ENCODE measurements at regions not wholly inside any gene's neighbourhood (a gene's known extent, or its start where the extent isn't known, plus 50 kb on each side); places are given as distances from the start of the nearest gene placed in this dataset.

DNA sequence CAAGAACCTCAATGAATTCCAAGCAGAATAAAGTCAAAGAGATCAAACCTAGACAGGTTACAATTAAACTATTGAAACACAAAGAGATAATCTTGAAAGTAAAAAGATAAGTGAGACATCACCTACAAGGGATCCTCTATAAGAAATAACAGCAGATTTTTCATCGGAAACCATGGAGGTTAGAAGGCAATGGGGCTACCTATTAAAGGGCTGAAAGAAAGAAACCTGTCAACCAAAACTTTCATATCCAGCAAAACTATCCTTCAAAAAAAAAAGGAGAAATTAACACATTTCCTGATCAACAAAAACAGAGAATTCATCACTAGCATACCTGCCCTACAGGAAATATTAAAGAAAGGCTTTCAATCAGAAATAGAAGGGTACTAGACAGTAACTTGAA lies 244.9 kb downstream of the ARHGAP12 start:
- DNase-seq (ENCODE audit: low read depth, low spot score) = no peak
- H3K4me3 ChIP-seq (ENCODE audit: low read depth, low read length) = no peak overlapping the region
- ChIA-PET CTCF (no interaction called here), POLR2A (no interaction called here)
- no peaks in the 10 kb centered on the region for H3K27me3 ChIP-seq (ENCODE audit: control insufficient read depth, insufficient read depth, low read length)
- TF ChIP-seq CTCF (IDR thresholded peaks at IDR 0.05; ENCODE audit: low read depth, low read length) = no peak
- peaks cover 11% of the 10 kb centered on the region for H3K9me3 ChIP-seq (ENCODE audit: control insufficient read depth, insufficient read depth, low read length)
- no peak overlapping the region for H3K27ac ChIP-seq (ENCODE audit: low read depth, low read length)

- DNase-seq (ENCODE audit: low read depth, low spot score) = no peak
- H3K9me3 ChIP-seq (ENCODE audit: control insufficient read depth, insufficient read depth, low read length) = peaks cover 8% of the 10 kb centered on the region
- no peak overlapping the region for H3K4me3 ChIP-seq (ENCODE audit: low read depth, low read length)
- H3K27ac ChIP-seq (ENCODE audit: low read depth, low read length) = no peak overlapping the region
- ChIA-PET CTCF (no interaction called here), POLR2A (no interaction called here)
- TF ChIP-seq CTCF (IDR thresholded peaks at IDR 0.05; ENCODE audit: low read depth, low read length) = no peak
- H3K27me3 ChIP-seq (ENCODE audit: control insufficient read depth, insufficient read depth, low read length) = no peaks in the 10 kb centered on the region
These were observed 248.7 kb downstream of the ARHGAP12 start for GRCh38 chr10:31679936-31680335.

DNA sequence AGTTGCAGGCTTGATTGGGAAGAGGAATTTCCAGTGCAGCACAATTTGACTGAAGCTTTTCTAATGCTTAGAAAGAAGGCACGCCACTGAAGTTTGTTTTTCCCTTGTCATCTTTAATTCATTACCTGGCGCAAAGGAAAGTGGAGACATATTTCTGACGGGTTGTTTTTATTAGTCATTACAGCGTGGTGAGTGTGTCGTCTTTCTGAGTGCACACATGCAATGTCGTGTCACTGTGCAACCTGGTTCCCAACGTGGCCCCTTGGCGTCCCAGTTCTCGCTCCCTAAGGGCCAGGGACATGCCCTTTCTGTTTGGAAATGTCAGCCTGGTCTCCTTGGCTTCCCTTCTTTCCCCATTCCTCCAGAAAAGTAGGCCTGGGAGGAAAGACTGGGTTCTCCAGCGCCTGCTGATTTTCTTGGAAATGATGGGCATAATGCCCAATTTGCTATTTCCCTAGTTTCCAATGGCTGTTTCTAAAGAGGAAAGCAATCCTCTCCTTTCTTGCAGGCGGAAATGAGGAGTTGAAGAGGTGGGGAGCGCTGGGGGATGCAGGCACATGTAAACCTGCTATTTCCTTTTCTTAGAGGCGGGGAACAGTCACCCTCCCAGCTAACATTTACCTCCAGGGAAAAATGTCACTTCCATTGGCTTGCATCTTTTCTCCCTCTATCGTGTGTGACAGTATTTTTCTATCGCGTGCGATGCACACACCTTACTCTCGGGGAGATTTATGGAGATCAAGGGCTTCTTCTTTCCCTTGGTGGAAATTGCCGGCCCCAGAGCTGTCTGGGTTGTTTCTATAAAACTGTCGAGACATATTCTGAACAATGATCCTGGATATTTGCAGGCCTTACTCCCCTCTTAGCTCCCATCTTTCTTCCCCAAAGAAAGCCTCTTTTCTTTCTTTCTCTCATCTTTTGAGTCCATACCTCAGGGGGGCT lies 249.8 kb downstream of the ARHGAP12 start:
- TF ChIP-seq CTCF (IDR thresholded peaks at IDR 0.05; ENCODE audit: low read depth, low read length) = no peak
- Histone ChIP-seq H3K9me3 (ENCODE audit: control insufficient read depth, insufficient read depth, low read length) (peaks cover 8% of the 10 kb centered on the region), H3K27ac (ENCODE audit: low read depth, low read length) (no peak overlapping the region), H3K27me3 (ENCODE audit: control insufficient read depth, insufficient read depth, low read length) (no peaks in the 10 kb centered on the region), H3K4me3 (ENCODE audit: low read depth, low read length) (no peak overlapping the region)
- ChIA-PET POLR2A (interaction anchor here (0.8 kb wide), 1 partner anchor 47 kb away, joined by 4 read pairs; no protein-coding TSS in a partner anchor), CTCF (no interaction called here)
- no peak for DNase-seq (ENCODE audit: low read depth, low spot score)

DNA sequence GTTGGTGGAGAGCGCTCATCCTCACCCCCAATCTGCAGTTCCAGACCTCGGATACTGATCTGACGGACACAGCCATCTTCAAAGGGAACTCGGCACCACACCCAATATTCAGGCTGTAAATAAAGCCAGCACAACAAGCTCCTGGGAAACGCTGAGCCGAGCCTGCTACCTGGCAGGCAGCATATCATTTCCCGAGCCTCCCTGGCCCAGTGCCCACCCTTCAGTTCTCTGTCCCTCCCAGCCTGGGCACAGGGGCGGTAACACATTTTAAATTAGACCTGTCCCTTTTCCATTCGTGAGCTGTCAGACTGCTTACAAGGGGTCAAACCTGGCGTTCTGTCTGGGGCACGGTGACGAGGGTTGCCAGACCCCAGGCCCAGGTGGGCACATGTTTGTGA lies 250.5 kb downstream of the ARHGAP12 start:
- POLR2A ChIA-PET = no interaction called here
- Histone ChIP-seq H3K4me3 (ENCODE audit: low read depth, low read length) (no peak overlapping the region), H3K27me3 (ENCODE audit: control insufficient read depth, insufficient read depth, low read length) (no peaks in the 10 kb centered on the region), H3K9me3 (ENCODE audit: control insufficient read depth, insufficient read depth, low read length) (peaks cover 8% of the 10 kb centered on the region), H3K27ac (ENCODE audit: low read depth, low read length) (no peak overlapping the region)
- CTCF ChIA-PET = no interaction called here
- no peak for DNase-seq (ENCODE audit: low read depth, low spot score)
- no peak for TF ChIP-seq CTCF (IDR thresholded peaks at IDR 0.05; ENCODE audit: low read depth, low read length)
